ENCODE measurements at regions not wholly inside any gene's neighbourhood (a gene's known extent, or its start where the extent isn't known, plus 50 kb on each side); places are given as distances from the start of the nearest gene placed in this dataset.

- no peak for DNase-seq
Measured at GRCh38 chr16:13394488-13394887, 493.1 kb downstream of the SHISA9 start.

- DNase-seq: no peak
Measured at GRCh38 chr16:13397126-13397525, 495.7 kb downstream of the SHISA9 start.

GRCh38 chr16:13401641-13402040 is 500.2 kb downstream of the SHISA9 start:
- DNase-seq: no peak

- no peak for DNase-seq
Measured at GRCh38 chr16:13402601-13403000, 501.2 kb downstream of the SHISA9 start.

- no peak for DNase-seq
Measured at GRCh38 chr16:13403326-13403725, 501.9 kb downstream of the SHISA9 start.

GRCh38 chr16:13414154-13414553 is 505.8 kb upstream of the ERCC4 start:
- DNase-seq: no peak

GRCh38 chr16:13419589-13419988 is 500.4 kb upstream of the ERCC4 start:
- no peak for DNase-seq

- no peak for DNase-seq
Measured at GRCh38 chr16:13421726-13422125, 498.2 kb upstream of the ERCC4 start.

GRCh38 chr16:13425836-13426235 is 494.1 kb upstream of the ERCC4 start:
- no peak for DNase-seq

- DNase-seq: no peak
Measured at GRCh38 chr16:13426269-13426668, 493.7 kb upstream of the ERCC4 start.

GRCh38 chr16:13426736-13427135 is 493.2 kb upstream of the ERCC4 start:
- no peak for DNase-seq

- no peak for DNase-seq
Measured at GRCh38 chr16:13427943-13428342, 492.0 kb upstream of the ERCC4 start.

- DNase-seq: no peak
Measured at GRCh38 chr16:13429416-13429815, 490.5 kb upstream of the ERCC4 start.

- no peak for DNase-seq
Measured at GRCh38 chr16:13435415-13435814, 484.5 kb upstream of the ERCC4 start.

GRCh38 chr16:13435873-13436474 is 484.0 kb upstream of the ERCC4 start:
- no peak for DNase-seq

GRCh38 chr16:13436641-13437412 is 483.1 kb upstream of the ERCC4 start:
- DNase-seq: no peak

- DNase-seq: no peak
Measured at GRCh38 chr16:13437413-13437795, 482.6 kb upstream of the ERCC4 start.

- no peak for DNase-seq
Measured at GRCh38 chr16:13438064-13438463, 481.9 kb upstream of the ERCC4 start.

- DNase-seq: no peak
Measured at GRCh38 chr16:13439766-13440165, 480.2 kb upstream of the ERCC4 start.

GRCh38 chr16:13441675-13442074 is 478.3 kb upstream of the ERCC4 start:
- no peak for DNase-seq

GRCh38 chr16:13448346-13448745 is 471.6 kb upstream of the ERCC4 start:
- DNase-seq: no peak

GRCh38 chr16:13453325-13453724 is 466.6 kb upstream of the ERCC4 start:
- no peak for DNase-seq

- DNase-seq: peak in 1 of 5 experiments; percentile 3
Measured at GRCh38 chr16:13453938-13454553, 465.9 kb upstream of the ERCC4 start.

- no peak for DNase-seq
Measured at GRCh38 chr16:13463619-13464018, 456.3 kb upstream of the ERCC4 start.

Measured in T-helper 2 cell (primary cell).